ENCODE measurements at regions not wholly inside any gene's neighbourhood (a gene's known extent, or its start where the extent isn't known, plus 50 kb on each side); places are given as distances from the start of the nearest gene placed in this dataset.

GRCh38 chr7:410395-410910 is 109.2 kb downstream of the PDGFA start:
- TF ChIP-seq CTCF (IDR thresholded peaks at IDR 0.05; ENCODE audit: insufficient read depth, low read length) (no peak), REST (IDR thresholded peaks at IDR 0.05; ENCODE audit: insufficient replicate concordance, low read depth) (no peak), POLR2AphosphoS5 (IDR thresholded peaks at IDR 0.05; ENCODE audit: low read depth) (no peak)

Measured in HL-60 (cell line).